Upper lobe of left lung (tissue), 6 donors: ENCODE measurements at regions not wholly inside any gene's neighbourhood (a gene's known extent, or its start where the extent isn't known, plus 50 kb on each side); places are given as distances from the start of the nearest gene placed in this dataset.

Experiments used
- ATAC-seq, 2 donors: fragments of 200-7000 bp; cut with Tn5 transposase; one replicate each; pipeline ENCODE4 v1.9.1; 2022; ENCODE audit warnings: mild to moderate bottlenecking in 2 of 2, moderate library complexity in 2 of 2; ENCODE audit not compliant: low FRiP score in 2 of 2
- DNase-seq, 2 donors: peaks; one replicate each; pipeline ENCODE4 v3.0.0-alpha.2; 2019 to 2020
- H3K27ac ChIP-seq, 4 donors: fragments of 200-600 bp; sonication (generic); one replicate each; pipeline ENCODE4 v1.5.1; 2016 to 2019
- H3K27me3 ChIP-seq, 4 donors: fragments of 200-600 bp; sonication (generic); one replicate each; pipeline ENCODE4 v1.5.1; 2017 to 2019
- H3K36me3 ChIP-seq, 4 donors: fragments of 200-600 bp; sonication (generic); one replicate each; pipeline ENCODE4 v1.5.1; 2016 to 2019
- H3K4me1 ChIP-seq, 4 donors: fragments of 200-600 bp; sonication (generic); one replicate each; pipeline ENCODE4 v1.5.1; 2018 to 2019
- H3K4me3 ChIP-seq, 4 donors: fragments of 200-600 bp; sonication (generic); one replicate each; pipeline ENCODE4 v1.5.1; 2017 to 2019; ENCODE audit warnings: mild to moderate bottlenecking in 2 of 4, moderate library complexity in 1 of 4
- H3K9me3 ChIP-seq, 4 donors: fragments of 200-600 bp; sonication (generic); one replicate each; pipeline ENCODE4 v1.5.1; 2018 to 2019
- EP300 ChIP-seq, 4 donors: sonication (generic); formaldehyde crosslinking; IDR thresholded peaks; one replicate each; pipeline ENCODE4 v1.5.1; 2017; ENCODE audit warnings: antibody characterized with exemption in 4 of 4, control low read depth in 2 of 4
- POLR2A ChIP-seq, 4 donors: fragments of 450-650 bp; IDR thresholded peaks; one replicate each; pipeline ENCODE4 v1.5.1; 2016 to 2017; ENCODE audit warnings: antibody characterized with exemption in 4 of 4, mild to moderate bottlenecking in 2 of 4
- POLR2AphosphoS5 ChIP-seq, 2 donors: sonication (generic); formaldehyde crosslinking; IDR thresholded peaks; one replicate each; pipeline ENCODE4 v1.5.1; 2017; ENCODE audit warnings: antibody characterized with exemption in 2 of 2
- WGBS, 2 donors: methylation state at CpG; one replicate each; pipeline ENCODE4 v1.1.5; 2017 to 2018; 5-methylcytosine and 5-hydroxymethylcytosine counted together
- TF ChIP-seq, protein P1 (sequence below), 6 experiments: fragments of 450-650 bp in 4 of 6; fragments of 200-600 bp in 2 of 6; sonication (generic) in 2 of 6; IDR thresholded peaks; one replicate each; pipeline ENCODE4 v1.5.1; 2016 to 2019; ENCODE audit warnings: antibody characterized with exemption in 6 of 6
- donor health status: DM: no; HTN: no; CAD: no; lungs with moderate emphysema.
- donor health status: DM: no; HTN: yes; CAD: no; lungs with severe emphysema.

DNA sequence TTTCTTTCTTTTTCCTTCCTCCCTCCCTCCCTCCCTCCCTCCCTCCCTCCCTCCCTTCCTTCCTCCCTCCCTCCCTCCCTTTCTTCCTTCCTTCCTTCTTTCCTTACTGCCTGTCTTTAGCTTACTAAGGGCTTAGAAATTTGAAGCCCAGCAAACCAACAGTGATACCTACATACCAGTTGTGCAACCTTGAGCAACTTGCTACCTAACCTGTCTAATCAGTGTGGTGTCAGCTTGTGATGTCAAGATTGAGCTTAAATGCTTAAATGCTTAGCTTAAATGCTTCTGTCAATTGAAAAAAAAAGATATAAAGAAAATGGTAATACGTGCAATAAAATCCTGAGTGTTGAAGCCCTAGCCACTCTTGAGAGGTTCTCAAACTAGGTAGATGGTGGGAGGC lies 728.6 kb downstream of the TRIML1 start:
- H3K27ac ChIP-seq: no peak overlapping the region
- TF ChIP-seq POLR2AphosphoS5 (IDR thresholded peaks at IDR 0.05) (no peak), EP300 (IDR thresholded peaks at IDR 0.05) (no peak), POLR2A (IDR thresholded peaks at IDR 0.05) (no peak)
- TF ChIP-seq, protein P1, sequence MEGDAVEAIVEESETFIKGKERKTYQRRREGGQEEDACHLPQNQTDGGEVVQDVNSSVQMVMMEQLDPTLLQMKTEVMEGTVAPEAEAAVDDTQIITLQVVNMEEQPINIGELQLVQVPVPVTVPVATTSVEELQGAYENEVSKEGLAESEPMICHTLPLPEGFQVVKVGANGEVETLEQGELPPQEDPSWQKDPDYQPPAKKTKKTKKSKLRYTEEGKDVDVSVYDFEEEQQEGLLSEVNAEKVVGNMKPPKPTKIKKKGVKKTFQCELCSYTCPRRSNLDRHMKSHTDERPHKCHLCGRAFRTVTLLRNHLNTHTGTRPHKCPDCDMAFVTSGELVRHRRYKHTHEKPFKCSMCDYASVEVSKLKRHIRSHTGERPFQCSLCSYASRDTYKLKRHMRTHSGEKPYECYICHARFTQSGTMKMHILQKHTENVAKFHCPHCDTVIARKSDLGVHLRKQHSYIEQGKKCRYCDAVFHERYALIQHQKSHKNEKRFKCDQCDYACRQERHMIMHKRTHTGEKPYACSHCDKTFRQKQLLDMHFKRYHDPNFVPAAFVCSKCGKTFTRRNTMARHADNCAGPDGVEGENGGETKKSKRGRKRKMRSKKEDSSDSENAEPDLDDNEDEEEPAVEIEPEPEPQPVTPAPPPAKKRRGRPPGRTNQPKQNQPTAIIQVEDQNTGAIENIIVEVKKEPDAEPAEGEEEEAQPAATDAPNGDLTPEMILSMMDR (IDR thresholded peaks at IDR 0.05): no peak
- no peaks in the 10 kb centered on the region for H3K4me1 ChIP-seq
- no peaks in the 10 kb centered on the region for H3K9me3 ChIP-seq
- no peaks in the 10 kb centered on the region for H3K36me3 ChIP-seq
- no peaks in the 10 kb centered on the region for H3K27me3 ChIP-seq
- WGBS, 2 donors: 0 to 71% methylated on average over 1 of the region's 1 CpG
- ATAC-seq (no peak), DNase-seq (no peak)
- H3K4me3 ChIP-seq: no peak overlapping the region

DNA sequence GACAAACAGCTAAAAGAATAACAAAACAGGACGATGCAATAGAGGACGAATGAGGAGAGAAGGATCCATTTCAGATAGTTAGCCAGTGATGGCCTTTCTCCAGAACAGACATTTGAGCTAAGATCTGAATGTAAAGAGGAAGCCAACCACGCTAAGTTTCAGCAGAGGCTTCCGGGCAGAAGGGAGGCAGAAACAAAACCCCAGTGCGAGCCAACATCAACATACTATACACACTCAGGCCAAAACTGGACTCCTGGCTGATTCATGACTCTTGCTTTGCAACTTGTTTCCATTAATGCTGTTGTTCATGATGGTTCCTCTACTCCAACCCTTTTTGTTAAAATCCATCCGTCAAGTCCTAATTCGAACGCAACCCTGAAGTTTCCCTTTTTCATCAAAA lies 730.3 kb downstream of the TRIML1 start:
- TF ChIP-seq EP300 (IDR thresholded peaks at IDR 0.05) (no peak), POLR2AphosphoS5 (IDR thresholded peaks at IDR 0.05) (no peak), POLR2A (IDR thresholded peaks at IDR 0.05) (no peak)
- TF ChIP-seq, protein P1 (IDR thresholded peaks at IDR 0.05): no peak
- Histone ChIP-seq H3K27me3 (no peaks in the 10 kb centered on the region), H3K4me3 (no peak overlapping the region), H3K9me3 (no peaks in the 10 kb centered on the region), H3K27ac (no peak overlapping the region), H3K4me1 (no peaks in the 10 kb centered on the region), H3K36me3 (no peaks in the 10 kb centered on the region)
- ATAC-seq: no peak
- 87 to 94% methylated on average over 8 of the region's 8 CpGs for WGBS, 2 donors
- no peak for DNase-seq

DNA sequence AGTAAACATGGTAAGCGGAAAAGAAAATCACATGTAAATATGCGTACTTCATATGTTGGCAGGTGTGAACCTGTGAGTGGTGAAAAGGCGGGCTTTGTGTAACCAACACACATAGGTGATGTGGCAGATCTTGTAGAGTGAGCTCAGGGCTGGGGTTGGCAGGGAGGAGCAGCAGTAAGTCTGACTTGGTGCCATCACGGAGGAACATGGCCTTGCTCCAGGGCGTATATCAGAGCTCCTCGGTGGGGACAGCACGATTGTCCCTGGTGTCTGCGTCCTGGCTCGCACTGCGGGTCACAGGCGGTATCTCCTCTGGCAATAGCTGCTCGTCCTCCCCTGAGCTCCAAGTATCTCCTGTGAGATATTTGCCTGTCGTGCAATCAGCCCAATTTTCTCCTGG lies 733.6 kb downstream of the TRIML1 start:
- H3K27ac ChIP-seq: no peak overlapping the region
- 82 to 91% methylated on average over 13 of the region's 13 CpGs for WGBS, 2 donors

DNA sequence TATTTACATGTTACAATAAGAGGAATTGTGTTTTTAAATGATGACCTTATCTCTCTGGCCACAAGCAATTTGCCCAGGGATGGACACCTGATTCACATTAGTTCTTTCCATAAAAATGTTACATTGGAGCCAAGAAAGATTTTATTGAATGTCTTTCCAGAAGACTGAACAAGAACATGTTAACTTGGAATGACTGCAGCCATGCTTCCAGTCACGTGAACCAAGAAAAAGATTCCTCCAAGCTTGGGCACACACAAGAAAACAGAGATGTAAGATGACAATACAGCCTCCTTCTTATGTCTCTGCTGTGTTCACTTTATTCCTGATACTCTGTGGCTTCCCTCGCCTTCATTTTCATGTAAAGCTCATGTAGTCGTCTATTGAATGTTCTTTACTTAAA lies 737.6 kb downstream of the TRIML1 start:
- Histone ChIP-seq H3K36me3 (no peaks in the 10 kb centered on the region), H3K27ac (no peak overlapping the region), H3K27me3 (no peaks in the 10 kb centered on the region), H3K4me3 (no peak overlapping the region), H3K9me3 (no peaks in the 10 kb centered on the region), H3K4me1 (no peaks in the 10 kb centered on the region)
- 83 to 85% methylated on average over 3 of the region's 3 CpGs for WGBS, 2 donors
- no peak for DNase-seq
- no peak for ATAC-seq
- TF ChIP-seq POLR2AphosphoS5 (IDR thresholded peaks at IDR 0.05) (no peak), POLR2A (IDR thresholded peaks at IDR 0.05) (no peak), EP300 (IDR thresholded peaks at IDR 0.05) (no peak)
- TF ChIP-seq, protein P1 (IDR thresholded peaks at IDR 0.05): no peak

More for the DNA sequence above, 733.6 kb downstream of the TRIML1 start:
- DNase-seq (no peak), ATAC-seq (peak in 1 of 2 donors; percentile 59)
- Histone ChIP-seq H3K4me1 (no peaks in the 10 kb centered on the region), H3K27me3 (no peaks in the 10 kb centered on the region), H3K9me3 (no peaks in the 10 kb centered on the region), H3K36me3 (no peaks in the 10 kb centered on the region), H3K4me3 (no peak overlapping the region)
- TF ChIP-seq EP300 (IDR thresholded peaks at IDR 0.05) (no peak), POLR2AphosphoS5 (IDR thresholded peaks at IDR 0.05) (no peak), POLR2A (IDR thresholded peaks at IDR 0.05) (no peak)
- TF ChIP-seq, protein P1 (IDR thresholded peaks at IDR 0.05): no peak

DNA sequence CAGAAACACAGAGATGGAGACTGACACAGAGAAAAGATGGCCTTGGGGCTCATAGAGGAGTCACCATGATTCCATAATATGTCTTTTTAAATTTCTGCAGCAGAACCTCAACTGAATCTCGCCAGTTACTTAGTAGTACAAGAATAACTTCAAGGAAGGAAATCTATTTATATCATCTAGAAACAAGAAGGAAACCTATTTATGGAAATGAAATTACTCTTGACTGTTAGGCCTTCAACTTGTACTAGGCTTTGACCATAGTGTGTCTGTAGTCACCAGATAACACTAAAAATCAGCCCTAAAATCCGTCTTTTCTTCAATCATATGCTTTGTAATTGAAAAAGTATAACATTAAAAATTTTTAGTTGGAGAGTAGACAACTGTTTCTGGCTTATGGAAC lies 740.4 kb downstream of the TRIML1 start:
- 34 to 39% methylated on average over 2 of the region's 2 CpGs for WGBS, 2 donors

More for the DNA sequence above, 740.4 kb downstream of the TRIML1 start:
- Histone ChIP-seq H3K9me3 (no peaks in the 10 kb centered on the region), H3K36me3 (no peaks in the 10 kb centered on the region), H3K4me3 (no peak overlapping the region), H3K27ac (no peak overlapping the region), H3K27me3 (no peaks in the 10 kb centered on the region), H3K4me1 (no peaks in the 10 kb centered on the region)
- DNase-seq (no peak), ATAC-seq (no peak)
- TF ChIP-seq POLR2A (IDR thresholded peaks at IDR 0.05) (no peak), EP300 (IDR thresholded peaks at IDR 0.05) (no peak), POLR2AphosphoS5 (IDR thresholded peaks at IDR 0.05) (no peak)
- TF ChIP-seq, protein P1 (IDR thresholded peaks at IDR 0.05): no peak
